ENCODE measurements at regions not wholly inside any gene's neighbourhood (a gene's known extent, or its start where the extent isn't known, plus 50 kb on each side); places are given as distances from the start of the nearest gene placed in this dataset.

- TF ChIP-seq GATA2 (IDR thresholded peaks at IDR 0.05; ENCODE audit: low read depth, low read length): no peak
- no peak for TF ChIP-seq GATA3 (IDR thresholded peaks at IDR 0.05; ENCODE audit: low read depth, low read length)
Measured at GRCh38 chr1:195768377-195768776, 839.9 kb downstream of the KCNT2 start.
